ENCODE measurements at regions not wholly inside any gene's neighbourhood (a gene's known extent, or its start where the extent isn't known, plus 50 kb on each side); places are given as distances from the start of the nearest gene placed in this dataset.

DNA sequence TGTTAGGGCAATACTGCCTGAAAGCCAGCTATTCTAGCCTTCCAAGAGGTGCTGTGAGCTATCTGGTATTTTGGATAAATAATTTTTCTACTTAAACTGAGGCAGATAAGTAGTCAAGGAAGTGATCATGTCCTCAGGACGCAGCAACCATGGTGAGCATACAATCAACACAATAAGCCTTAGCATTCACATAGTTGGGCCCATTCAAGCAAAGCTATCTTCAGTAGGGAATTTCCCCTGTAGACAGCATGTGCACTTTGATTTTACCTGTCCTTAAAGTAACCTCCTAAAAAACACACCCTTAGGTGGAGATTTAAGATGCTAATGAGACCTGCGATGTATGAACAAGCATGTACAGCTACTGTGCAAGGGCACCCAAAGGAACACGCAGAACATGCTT lies 76.2 kb upstream of the HCN1 start:
- no peaks in the 10 kb centered on the region for H3K9me2 ChIP-seq (ENCODE audit: insufficient read depth, low read length)
- no peak overlapping the region for H2AFZ ChIP-seq (ENCODE audit: low read depth, low read length)
- no peaks in the 10 kb centered on the region for H3K27me3 ChIP-seq (ENCODE audit: insufficient read depth, low read depth, low read length)
- H3K4me3 ChIP-seq (ENCODE audit: low read length): no peak overlapping the region
- H3K9me3 ChIP-seq (ENCODE audit: low read length): no peaks in the 10 kb centered on the region
- H3K79me2 ChIP-seq (replicated peaks; ENCODE audit: insufficient read depth, low read length): no peaks in the 10 kb centered on the region
- no peaks in the 10 kb centered on the region for H3F3A ChIP-seq (ENCODE audit: insufficient read depth, low read length, poor library complexity, severe bottlenecking)
- H3K4me2 ChIP-seq (ENCODE audit: low read length): no peak overlapping the region
- H3K27ac ChIP-seq (ENCODE audit: low read length): no peak overlapping the region
- H3K36me3 ChIP-seq (ENCODE audit: insufficient read depth, low read length): no peaks in the 10 kb centered on the region
- H4K20me1 ChIP-seq (ENCODE audit: insufficient read depth): no peaks in the 10 kb centered on the region
- TF ChIP-seq, protein P1, sequence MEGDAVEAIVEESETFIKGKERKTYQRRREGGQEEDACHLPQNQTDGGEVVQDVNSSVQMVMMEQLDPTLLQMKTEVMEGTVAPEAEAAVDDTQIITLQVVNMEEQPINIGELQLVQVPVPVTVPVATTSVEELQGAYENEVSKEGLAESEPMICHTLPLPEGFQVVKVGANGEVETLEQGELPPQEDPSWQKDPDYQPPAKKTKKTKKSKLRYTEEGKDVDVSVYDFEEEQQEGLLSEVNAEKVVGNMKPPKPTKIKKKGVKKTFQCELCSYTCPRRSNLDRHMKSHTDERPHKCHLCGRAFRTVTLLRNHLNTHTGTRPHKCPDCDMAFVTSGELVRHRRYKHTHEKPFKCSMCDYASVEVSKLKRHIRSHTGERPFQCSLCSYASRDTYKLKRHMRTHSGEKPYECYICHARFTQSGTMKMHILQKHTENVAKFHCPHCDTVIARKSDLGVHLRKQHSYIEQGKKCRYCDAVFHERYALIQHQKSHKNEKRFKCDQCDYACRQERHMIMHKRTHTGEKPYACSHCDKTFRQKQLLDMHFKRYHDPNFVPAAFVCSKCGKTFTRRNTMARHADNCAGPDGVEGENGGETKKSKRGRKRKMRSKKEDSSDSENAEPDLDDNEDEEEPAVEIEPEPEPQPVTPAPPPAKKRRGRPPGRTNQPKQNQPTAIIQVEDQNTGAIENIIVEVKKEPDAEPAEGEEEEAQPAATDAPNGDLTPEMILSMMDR (IDR thresholded peaks at IDR 0.05; ENCODE audit: poor library complexity, severe bottlenecking): no peak
- TF ChIP-seq SMC3 (conservative IDR thresholded peaks at IDR 0.05; ENCODE audit: poor library complexity) (no peak), RAD21 (conservative IDR thresholded peaks at IDR 0.05) (no peak), TAF1 (IDR thresholded peaks at IDR 0.05; ENCODE audit: low read depth) (no peak), EP300 (conservative IDR thresholded peaks at IDR 0.05; ENCODE audit: poor library complexity, severe bottlenecking) (no peak), POLR2AphosphoS5 (IDR thresholded peaks at IDR 0.05) (no peak), MXI1 (conservative IDR thresholded peaks at IDR 0.05; ENCODE audit: poor library complexity, severe bottlenecking) (no peak), EZH2 (IDR thresholded peaks at IDR 0.05; ENCODE audit: borderline replicate concordance, insufficient read depth, low read length, poor library complexity, severe bottlenecking) (no peak)
- TF ChIP-seq, protein P2, sequence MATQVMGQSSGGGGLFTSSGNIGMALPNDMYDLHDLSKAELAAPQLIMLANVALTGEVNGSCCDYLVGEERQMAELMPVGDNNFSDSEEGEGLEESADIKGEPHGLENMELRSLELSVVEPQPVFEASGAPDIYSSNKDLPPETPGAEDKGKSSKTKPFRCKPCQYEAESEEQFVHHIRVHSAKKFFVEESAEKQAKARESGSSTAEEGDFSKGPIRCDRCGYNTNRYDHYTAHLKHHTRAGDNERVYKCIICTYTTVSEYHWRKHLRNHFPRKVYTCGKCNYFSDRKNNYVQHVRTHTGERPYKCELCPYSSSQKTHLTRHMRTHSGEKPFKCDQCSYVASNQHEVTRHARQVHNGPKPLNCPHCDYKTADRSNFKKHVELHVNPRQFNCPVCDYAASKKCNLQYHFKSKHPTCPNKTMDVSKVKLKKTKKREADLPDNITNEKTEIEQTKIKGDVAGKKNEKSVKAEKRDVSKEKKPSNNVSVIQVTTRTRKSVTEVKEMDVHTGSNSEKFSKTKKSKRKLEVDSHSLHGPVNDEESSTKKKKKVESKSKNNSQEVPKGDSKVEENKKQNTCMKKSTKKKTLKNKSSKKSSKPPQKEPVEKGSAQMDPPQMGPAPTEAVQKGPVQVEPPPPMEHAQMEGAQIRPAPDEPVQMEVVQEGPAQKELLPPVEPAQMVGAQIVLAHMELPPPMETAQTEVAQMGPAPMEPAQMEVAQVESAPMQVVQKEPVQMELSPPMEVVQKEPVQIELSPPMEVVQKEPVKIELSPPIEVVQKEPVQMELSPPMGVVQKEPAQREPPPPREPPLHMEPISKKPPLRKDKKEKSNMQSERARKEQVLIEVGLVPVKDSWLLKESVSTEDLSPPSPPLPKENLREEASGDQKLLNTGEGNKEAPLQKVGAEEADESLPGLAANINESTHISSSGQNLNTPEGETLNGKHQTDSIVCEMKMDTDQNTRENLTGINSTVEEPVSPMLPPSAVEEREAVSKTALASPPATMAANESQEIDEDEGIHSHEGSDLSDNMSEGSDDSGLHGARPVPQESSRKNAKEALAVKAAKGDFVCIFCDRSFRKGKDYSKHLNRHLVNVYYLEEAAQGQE (IDR thresholded peaks at IDR 0.05; ENCODE audit: borderline replicate concordance): no peak
- no peak overlapping the region for H3K9ac ChIP-seq (ENCODE audit: low read length)

DNA sequence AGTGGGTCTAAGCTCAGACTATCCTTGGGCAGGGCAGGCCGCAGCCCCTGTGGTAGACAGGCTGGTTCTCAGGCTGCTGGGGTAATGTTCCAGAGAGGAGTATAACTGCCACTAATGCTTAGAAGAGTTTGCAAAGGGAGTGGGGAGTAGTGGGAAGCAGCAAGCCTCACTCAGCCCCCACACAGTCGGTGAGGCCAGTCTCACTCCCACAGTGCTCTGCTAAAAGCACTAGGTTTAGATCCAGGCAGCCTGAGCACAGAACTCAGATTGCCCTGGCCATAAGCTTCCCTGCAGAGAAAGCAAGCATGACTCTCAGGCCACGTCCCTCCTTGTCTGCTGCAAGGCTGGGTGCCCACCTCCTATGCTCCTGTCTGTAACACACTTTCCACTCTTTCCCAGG lies 69.4 kb upstream of the HCN1 start:
- no peaks in the 10 kb centered on the region for H3K27me3 ChIP-seq (ENCODE audit: insufficient read depth, low read depth, low read length)

More for the DNA sequence above, 69.4 kb upstream of the HCN1 start:
- no peak for TF ChIP-seq POLR2AphosphoS5 (IDR thresholded peaks at IDR 0.05)
- TF ChIP-seq MXI1 (conservative IDR thresholded peaks at IDR 0.05; ENCODE audit: poor library complexity, severe bottlenecking): no peak
- no peak for TF ChIP-seq EP300 (conservative IDR thresholded peaks at IDR 0.05; ENCODE audit: poor library complexity, severe bottlenecking)
- TF ChIP-seq SMC3 (conservative IDR thresholded peaks at IDR 0.05; ENCODE audit: poor library complexity): no peak
- no peak for TF ChIP-seq TAF1 (IDR thresholded peaks at IDR 0.05; ENCODE audit: low read depth)
- TF ChIP-seq, protein P1 (IDR thresholded peaks at IDR 0.05; ENCODE audit: poor library complexity, severe bottlenecking): no peak
- TF ChIP-seq, protein P2 (IDR thresholded peaks at IDR 0.05; ENCODE audit: borderline replicate concordance): no peak
- no peak for TF ChIP-seq EZH2 (IDR thresholded peaks at IDR 0.05; ENCODE audit: borderline replicate concordance, insufficient read depth, low read length, poor library complexity, severe bottlenecking)
- no peak overlapping the region for H2AFZ ChIP-seq (ENCODE audit: low read depth, low read length)
- no peaks in the 10 kb centered on the region for H3K9me2 ChIP-seq (ENCODE audit: insufficient read depth, low read length)
- no peak overlapping the region for H3K4me2 ChIP-seq (ENCODE audit: low read length)
- no peak overlapping the region for H3K4me3 ChIP-seq (ENCODE audit: low read length)
- no peaks in the 10 kb centered on the region for H3K79me2 ChIP-seq (replicated peaks; ENCODE audit: insufficient read depth, low read length)
- H3K27ac ChIP-seq (ENCODE audit: low read length): no peak overlapping the region
- H3K36me3 ChIP-seq (ENCODE audit: insufficient read depth, low read length): no peaks in the 10 kb centered on the region
- H3K9me3 ChIP-seq (ENCODE audit: low read length): no peaks in the 10 kb centered on the region
- no peaks in the 10 kb centered on the region for H3F3A ChIP-seq (ENCODE audit: insufficient read depth, low read length, poor library complexity, severe bottlenecking)
- no peak overlapping the region for H3K9ac ChIP-seq (ENCODE audit: low read length)
- no peaks in the 10 kb centered on the region for H4K20me1 ChIP-seq (ENCODE audit: insufficient read depth)
